ENCODE measurements at regions not wholly inside any gene's neighbourhood (a gene's known extent, or its start where the extent isn't known, plus 50 kb on each side); places are given as distances from the start of the nearest gene placed in this dataset.

GRCh38 chr13:86090181-86090580 is 291.0 kb upstream of the SLITRK6 start:
- TF ChIP-seq CTCF (IDR thresholded peaks at IDR 0.05) (no peak), POLR2A (IDR thresholded peaks at IDR 0.05) (no peak)
